Activated CD4-positive, alpha-beta T cell treated with anti-CD3 and anti-CD28 coated beads, Interleukin-2, amount 50 U/mL, for 24 hours (primary cell): ENCODE measurements at regions not wholly inside any gene's neighbourhood (a gene's known extent, or its start where the extent isn't known, plus 50 kb on each side); places are given as distances from the start of the nearest gene placed in this dataset.

ENCODE experiments used
- DNase-seq, 2 donors: peaks; one replicate each; pipeline ENCODE4 v3.0.0-alpha.2; 2020; ENCODE audit warnings: low read depth in 1 of 2, low spot score in 1 of 2

DNA sequence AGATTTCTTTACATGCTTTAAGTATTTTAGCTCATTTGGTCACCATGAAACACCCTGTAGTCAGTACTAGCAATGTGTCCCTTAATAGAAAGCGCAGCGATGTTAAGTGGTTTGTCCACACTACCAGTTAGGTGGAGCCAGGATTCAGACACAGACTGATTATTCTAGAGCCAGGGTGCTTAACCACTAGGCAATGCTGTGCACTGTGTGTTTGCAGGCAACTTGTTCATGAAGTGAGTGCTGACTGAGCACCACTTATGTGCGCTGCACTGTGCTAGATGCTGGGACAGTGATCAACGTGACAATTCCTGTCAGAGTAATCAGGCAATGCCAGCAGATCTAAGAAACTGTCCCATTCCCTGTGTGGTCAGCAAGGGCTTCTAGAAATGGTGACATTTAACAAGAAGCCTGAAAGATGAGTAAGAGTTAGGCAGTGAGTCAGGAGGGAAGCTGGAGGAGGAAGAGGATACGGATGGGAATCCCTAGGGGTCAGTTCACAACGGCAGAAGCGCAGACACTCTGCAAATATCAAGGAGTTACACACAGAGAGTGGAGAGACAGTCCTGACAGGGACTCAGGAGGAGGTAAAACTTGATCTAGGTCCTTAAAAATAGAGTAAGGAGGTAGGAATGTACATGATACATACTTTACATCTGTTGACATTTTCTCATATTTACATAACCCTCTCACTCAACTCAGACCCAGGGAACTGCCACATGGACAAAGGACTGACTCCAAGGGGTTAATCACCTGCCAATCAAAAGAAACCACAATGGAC, 69.7 kb upstream of the EGR2 start:
- DNase-seq, result no peak

GRCh38 chr10:62880162-62880561, 64.0 kb upstream of the EGR2 start:
- no peak for DNase-seq

- no peak for DNase-seq
Observed at GRCh38 chr10:62873866-62874265, 57.7 kb upstream of the EGR2 start.

- DNase-seq, result no peak
Observed at GRCh38 chr10:62870866-62871265, 54.7 kb upstream of the EGR2 start.

GRCh38 chr10:62869958-62870357, 53.8 kb upstream of the EGR2 start:
- no peak for DNase-seq

DNA sequence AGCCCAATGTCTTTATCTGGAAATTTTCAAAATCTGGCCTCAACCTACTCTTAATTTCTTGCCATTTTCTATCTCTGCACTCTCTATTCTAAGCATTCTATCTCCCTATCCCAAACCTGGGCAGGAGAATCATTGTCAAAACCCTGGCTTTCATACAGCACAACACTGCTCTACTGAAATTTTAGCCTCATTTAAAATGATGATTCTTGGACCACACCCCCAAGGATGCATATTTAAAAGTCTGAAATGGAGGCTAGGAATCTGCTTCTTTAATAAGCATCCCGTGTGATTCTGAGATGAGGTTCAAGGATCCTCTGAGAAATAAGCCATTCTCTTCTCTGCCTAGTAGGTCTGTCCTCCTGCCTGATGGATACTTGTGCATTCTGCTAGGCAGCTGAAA, 50.8 kb upstream of the EGR2 start:
- DNase-seq, result no peak

- DNase-seq, result no peak
Observed at GRCh38 chr10:62866451-62866850, 50.3 kb upstream of the EGR2 start.
